ENCODE measurements at regions not wholly inside any gene's neighbourhood (a gene's known extent, or its start where the extent isn't known, plus 50 kb on each side); places are given as distances from the start of the nearest gene placed in this dataset.

GRCh38 chr18:22272242-22272641, 102.9 kb downstream of the GATA6 start:
- TF ChIP-seq CTCF (IDR thresholded peaks at IDR 0.05; ENCODE audit: poor library complexity), result no peak
- no peak for TF ChIP-seq EZH2phosphoT487 (IDR thresholded peaks at IDR 0.05; ENCODE audit: low read depth, severe bottlenecking, unreplicated experiment)

Measured in hepatocyte (in vitro differentiated cells).